ENCODE measurements at regions not wholly inside any gene's neighbourhood (a gene's known extent, or its start where the extent isn't known, plus 50 kb on each side); places are given as distances from the start of the nearest gene placed in this dataset.

- TF ChIP-seq CREB3L1 (IDR thresholded peaks at IDR 0.05; ENCODE audit: borderline replicate concordance, low read depth) (no peak), NBN (IDR thresholded peaks at IDR 0.05; ENCODE audit: low read depth) (no peak), GATAD2B (IDR thresholded peaks at IDR 0.05; ENCODE audit: borderline replicate concordance) (no peak), MEF2D (tag; conservative IDR thresholded peaks at IDR 0.05; ENCODE audit: low read depth) (no peak), ZNF274 (IDR thresholded peaks at IDR 0.05; ENCODE audit: borderline replicate concordance, low read depth, low read length) (no peak), CTCF (IDR thresholded peaks at IDR 0.05 in 2 of 3, conservative IDR thresholded peaks at IDR 0.05 in 1 of 3; ENCODE audit: insufficient read depth in 2 of 3, low read depth in 1 of 3, low read length in 3 of 3) (no peak), YY1 (IDR thresholded peaks at IDR 0.05; ENCODE audit: borderline replicate concordance in 1 of 3, control insufficient read depth in 1 of 3, extremely low read depth in 1 of 3, insufficient read depth in 3 of 3, insufficient read length in 1 of 3, insufficient replicate concordance in 2 of 3, low read depth in 1 of 3, low read length in 2 of 3) (no peak), ZNF449 (CRISPR knock-in tag; IDR thresholded peaks at IDR 0.05) (no peak), ZBTB11 (CRISPR knock-in tag; IDR thresholded peaks at IDR 0.05) (no peak), STAT5A (IDR thresholded peaks at IDR 0.05; ENCODE audit: borderline replicate concordance, low read length) (no peak), POLR2AphosphoS2 (IDR thresholded peaks at IDR 0.05; ENCODE audit: low read length) (no peak), PCBP2 (IDR thresholded peaks at IDR 0.05; ENCODE audit: low read depth, low read length, poor library complexity, severe bottlenecking) (no peak)
Observed at GRCh38 chrX:45840411-45840950, 639.8 kb upstream of the DIPK2B start.
